GM19324 (cell line): ENCODE measurements at regions not wholly inside any gene's neighbourhood (a gene's known extent, or its start where the extent isn't known, plus 50 kb on each side); places are given as distances from the start of the nearest gene placed in this dataset.

Experiments used
- ATAC-seq: cut with Tn5 transposase; IDR thresholded peaks from one replicate; pipeline ENCODE4 v1.9.1; 2021; ENCODE audit warnings: mild to moderate bottlenecking, moderate library complexity; ENCODE audit not compliant: unreplicated experiment, low FRiP score

DNA sequence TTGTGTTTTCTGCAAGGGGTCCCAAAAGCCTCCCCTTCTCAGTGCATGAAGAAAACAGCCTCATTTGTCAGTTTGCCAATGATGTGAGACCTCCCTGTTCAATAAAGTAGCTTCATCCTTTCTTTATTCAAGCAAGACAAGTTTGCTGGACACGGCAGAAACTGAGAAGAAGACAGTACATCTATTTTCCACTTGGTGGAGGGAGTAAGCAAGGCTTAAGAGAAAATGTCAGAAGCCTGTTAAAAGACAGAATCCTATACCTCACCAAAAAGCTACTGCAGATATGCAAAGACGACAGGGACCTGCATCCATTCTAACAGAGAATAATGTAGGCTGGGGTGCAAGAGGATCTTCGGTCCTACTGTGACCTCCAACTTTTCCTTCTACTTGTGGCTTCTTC is 506.8 kb upstream of the VRK2 start:
- no peak for ATAC-seq

DNA sequence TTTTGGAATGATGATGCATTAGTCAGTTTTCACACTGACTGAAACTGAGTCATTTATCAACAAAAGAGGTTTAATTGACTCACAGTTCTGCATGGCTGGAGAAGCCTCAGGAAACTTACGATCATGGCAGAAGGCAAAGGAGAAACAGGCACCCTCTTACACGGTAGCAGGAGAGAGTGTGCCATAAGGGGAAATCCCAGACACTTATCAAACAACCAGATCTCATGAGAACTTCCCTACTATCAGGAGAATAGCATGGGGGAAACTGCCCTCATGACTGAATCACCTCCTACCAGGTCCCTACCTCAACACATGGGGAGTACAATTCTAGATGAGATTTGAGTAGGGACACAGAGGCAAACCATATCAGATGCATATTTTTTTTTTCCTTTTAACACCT is 504.5 kb upstream of the VRK2 start:
- ATAC-seq: no peak

DNA sequence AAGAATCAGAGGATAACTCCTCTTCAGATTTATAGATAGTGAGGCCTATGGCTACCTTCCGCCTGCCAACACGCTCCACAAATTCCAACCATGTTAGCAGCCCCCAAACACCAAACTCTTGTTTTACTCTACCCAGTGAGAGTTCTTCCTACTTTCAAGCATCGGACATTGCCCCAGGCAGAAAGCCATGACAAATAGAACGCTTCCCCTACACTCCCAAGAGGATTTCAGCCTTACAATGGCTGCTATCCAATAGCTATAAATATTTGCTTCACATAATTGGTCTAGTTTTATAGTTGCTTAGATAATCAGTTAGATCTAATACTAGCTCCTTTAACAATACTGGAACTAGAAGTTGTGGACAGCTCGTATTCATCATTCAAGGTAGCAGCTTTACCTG is 503.4 kb upstream of the VRK2 start:
- no peak for ATAC-seq

DNA sequence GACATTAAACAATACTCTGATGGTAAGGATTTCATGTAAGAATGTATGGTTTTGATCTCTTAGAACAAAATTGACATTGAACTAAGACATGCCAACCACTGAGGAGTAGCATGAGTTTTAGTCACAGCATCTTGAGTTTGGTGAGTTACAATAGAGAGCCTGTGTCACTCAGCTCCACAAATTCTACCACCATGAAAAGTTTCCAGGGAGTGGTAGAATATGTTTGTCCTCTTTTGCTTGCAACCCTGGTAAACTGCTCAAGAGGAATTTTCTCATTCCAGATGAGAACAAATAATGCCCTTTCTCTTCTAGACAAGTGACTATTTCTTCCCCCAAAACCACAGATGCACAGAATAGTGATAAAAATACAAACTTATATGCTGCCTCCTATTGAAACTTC is 502.0 kb upstream of the VRK2 start:
- ATAC-seq: no peak

DNA sequence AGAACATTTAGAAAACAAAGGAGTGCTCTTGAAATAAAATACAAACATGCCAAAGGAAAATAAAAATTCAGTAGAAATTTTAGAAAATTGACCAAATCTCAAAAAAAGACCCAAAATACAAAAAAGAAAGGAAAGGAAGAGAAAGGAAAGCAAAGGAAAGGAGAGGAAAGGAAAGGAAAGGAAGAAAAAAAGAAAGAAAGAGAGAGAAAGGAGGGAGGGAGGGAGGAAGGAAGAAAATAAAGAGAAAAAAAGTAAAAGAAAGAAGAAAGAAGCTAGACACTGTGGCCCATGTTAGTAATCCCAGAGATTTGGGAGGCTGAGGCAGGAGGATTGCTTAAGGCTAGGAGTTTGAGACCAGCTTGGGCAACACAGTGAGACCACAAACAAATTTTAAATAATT is 500.1 kb upstream of the VRK2 start:
- no peak for ATAC-seq

DNA sequence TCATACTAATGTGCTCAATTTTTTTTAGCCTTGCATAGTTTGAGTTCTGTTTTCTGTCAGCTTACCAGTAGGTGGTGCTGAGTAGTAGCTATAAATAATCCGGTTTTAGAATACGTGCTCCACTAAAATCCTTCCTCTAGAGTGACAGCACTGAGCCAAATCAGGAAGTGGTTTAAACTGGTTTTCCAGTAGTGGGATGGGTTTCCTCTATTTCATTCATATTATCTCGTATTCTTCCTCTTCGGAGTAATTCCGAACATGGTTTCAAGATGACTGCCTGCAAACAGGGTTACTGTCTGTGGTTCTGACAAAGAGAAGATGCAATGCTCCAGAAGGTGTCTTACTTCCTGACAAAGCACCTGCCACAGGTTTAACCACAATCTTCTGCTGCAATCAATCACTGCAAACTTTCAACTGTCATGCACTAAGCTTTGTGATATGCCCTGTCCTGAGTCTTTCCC is 496.9 kb upstream of the VRK2 start:
- no peak for ATAC-seq

DNA sequence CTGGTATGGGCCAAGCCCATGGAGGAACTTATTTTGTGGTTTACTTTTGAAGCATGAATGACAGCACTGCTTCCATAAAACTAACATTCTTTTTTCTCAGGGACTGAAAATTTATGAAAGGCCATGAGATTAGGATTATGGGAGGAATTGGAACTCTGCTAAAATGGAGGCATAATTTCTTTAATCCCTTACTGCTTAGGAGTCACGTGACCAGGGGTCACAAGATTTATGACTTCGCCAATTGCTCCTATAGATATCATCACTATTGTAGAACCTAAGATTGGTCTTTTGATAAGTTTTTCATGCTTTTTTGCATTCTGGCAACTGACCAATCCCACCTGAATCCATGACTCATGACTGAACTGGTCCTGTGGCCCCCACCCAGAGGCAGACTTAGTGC is 495.7 kb upstream of the VRK2 start:
- no peak for ATAC-seq

DNA sequence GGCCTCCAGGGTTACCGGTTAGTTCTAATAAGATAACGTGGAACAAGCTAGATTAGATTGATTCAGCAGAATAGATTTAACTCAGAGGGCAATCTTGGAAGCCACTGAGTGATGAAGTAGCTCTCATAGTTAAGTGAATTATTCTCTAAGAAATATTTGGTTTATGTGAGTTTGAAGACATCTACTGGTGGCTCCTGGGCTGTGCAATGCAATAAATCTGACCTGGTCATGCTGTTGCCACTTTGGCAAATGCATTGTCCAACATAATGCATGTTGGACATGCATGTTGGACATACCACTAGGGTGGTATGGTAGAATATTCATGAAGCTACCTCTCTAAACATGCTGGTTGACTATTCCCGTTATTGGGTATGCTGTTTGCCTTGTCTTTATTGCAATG is 493.7 kb upstream of the VRK2 start:
- ATAC-seq: no peak

DNA sequence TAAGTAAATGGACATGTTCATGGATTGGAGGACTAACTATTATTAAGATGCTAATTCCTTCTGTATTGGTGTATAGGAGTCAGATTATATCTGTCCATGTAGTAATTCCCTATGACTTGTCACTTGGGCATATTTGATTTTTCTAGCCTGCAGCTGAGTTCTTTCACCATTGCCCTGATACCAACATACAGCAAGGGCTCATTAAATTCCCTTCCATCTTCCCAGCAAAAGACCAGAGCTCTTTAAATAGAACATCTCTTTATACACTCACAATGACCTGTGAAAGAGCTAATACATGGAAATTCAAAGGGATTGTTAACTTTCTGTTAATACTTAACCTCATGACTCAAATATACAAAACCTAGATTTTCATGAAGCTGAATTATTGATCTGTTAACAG is 492.3 kb upstream of the VRK2 start:
- no peak for ATAC-seq

DNA sequence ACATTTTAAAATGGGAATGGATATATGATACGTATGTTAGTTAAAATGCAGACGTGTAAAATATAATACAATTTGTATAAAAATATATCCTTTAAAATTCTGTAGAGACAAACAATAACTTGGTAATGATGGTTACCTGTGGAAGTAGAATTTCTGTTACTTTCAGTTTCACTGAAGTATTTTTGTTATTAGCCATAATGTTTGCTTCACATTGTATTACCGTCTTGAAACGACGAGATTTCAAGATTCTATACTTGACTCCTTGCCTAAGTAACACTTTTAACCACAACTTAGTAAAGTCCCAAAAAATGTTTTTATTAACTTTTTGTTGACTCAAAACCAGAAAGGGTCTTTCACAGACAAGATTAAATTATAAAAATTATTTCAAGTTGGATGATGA is 488.3 kb upstream of the VRK2 start:
- no peak for ATAC-seq

DNA sequence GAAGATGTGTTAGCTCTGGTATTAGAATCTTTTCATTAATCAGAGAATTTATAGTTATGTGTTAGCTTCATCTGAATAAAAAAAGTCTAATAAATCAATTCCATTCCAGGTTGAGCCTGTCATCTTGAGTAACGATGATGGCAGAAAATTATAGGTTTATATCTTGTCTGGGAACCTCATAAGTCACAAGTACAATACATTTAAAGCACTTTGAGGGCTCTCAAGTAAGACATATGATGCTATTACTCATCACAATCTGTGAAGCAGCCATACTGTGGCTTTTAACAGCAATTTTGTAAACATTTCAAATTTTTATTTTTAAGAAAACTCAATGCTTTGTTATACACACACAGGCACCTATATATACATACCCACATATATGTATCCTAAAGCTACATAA is 484.1 kb upstream of the VRK2 start:
- ATAC-seq: no peak

DNA sequence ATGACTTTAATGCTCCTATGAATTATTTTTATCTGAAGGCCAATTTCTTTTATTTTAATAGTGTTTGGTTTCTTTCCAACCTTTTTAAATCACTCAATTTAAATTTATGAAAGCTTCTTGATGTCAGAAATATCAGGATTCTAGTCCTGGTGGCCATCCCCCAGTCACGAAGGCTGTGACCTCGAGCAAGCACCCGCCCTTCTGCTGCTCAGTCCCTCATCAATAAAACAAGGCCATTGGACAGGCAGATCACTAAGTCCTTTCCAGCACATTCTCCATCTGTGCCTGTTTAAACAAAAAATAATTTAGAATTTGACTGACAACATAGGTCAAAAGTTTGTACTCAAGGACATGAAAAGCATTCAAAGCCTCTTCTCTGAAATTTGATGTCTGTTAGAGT is 483.6 kb upstream of the VRK2 start:
- no peak for ATAC-seq

DNA sequence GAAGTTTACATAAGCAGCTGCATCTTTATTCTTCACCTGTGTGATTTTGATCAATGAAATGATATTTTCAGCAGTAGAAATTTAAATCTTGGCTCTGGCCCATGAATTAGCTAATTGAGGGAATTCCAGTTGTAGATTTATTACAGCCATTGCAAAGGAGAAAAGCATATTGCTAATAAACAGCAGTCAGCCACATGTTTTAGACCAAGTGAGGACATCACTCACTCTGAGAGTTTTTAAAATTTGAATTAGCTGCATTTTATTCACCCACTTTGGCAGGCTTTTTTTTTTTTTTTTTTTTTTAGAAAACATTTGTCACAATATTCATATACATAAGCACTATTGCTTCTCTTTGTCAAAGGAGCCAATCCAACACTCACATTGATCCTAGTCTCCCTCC is 479.4 kb upstream of the VRK2 start:
- ATAC-seq: no peak

DNA sequence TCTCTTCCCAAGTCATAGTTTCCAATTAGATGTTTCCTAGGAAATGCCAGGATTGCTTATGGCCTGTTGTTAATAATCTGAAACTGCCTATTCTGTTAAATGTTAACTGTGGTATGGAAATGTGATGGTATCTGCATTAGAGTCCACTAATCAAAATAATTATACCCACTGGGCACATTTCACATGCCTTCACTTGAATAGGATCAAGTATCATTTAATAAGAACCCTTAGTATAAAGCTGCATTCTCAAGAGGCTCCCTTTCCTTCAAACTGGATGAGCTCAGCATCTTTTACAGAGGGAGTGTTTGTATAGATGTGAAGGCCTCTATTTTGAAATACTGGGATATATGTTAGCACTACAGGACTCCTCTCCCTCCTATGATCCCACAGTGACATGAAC is 477.2 kb upstream of the VRK2 start:
- no peak for ATAC-seq

DNA sequence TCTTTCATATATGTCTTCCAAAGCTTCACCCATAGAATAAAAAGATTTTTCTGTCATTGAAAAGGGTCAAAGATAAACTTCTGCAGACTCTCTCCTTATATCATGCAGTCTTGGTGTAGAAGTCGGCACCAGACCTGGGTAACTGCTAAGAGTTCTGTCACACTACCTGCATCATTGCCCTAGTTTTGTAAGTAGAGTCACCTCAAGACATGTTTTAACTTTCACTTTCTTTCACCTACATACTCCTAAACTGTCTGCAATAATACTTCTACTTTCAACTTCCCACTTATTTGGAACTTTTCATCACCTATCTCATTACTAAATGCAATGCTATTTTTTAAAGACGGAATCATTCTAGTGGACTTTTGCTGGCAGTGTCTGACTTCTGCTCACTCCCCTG is 475.6 kb upstream of the VRK2 start:
- no peak for ATAC-seq

DNA sequence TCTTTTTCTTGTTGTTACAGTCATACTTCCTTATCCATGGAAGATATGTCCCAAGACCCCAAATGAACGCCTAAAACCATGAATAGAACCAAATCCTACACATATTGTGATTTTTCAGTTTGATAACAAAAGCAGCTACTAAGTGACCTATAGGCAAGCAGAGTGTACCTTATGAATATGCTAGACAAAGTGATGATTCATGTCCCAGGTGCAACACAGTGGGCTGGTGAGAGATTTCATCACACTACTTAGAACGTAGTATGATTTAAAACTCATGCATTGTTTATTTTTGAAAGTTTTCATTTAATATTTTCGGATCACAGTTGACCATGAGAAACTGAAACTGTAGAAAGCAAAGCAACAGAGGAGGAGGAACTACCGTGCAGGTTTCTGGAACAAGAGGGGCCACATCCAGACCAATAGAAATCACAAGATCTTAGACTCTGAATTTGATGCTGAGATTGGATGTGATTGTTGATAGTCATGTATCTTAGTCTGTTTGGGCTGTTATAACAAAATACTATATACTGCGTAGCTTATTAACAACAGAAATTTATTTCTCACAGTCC is 470.8 kb upstream of the VRK2 start:
- ATAC-seq: no peak

DNA sequence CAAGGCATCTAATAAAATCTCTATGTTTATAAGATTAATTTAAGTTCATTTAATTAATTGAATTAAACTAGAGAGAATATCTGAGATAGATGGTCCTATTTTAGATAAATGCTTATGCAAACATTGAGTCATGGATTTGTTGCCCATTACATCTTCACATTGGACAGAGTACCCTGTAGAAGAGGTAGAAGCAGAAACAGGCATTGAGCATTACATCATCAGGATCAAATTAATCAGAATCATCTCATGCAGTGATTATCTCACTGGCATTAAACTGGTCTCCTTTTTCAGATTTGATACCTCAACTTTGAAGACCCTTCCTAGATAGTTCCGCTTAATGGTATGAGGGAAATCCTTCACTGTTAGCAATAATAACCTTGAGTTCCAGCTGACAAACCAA is 469.6 kb upstream of the VRK2 start:
- ATAC-seq: no peak

DNA sequence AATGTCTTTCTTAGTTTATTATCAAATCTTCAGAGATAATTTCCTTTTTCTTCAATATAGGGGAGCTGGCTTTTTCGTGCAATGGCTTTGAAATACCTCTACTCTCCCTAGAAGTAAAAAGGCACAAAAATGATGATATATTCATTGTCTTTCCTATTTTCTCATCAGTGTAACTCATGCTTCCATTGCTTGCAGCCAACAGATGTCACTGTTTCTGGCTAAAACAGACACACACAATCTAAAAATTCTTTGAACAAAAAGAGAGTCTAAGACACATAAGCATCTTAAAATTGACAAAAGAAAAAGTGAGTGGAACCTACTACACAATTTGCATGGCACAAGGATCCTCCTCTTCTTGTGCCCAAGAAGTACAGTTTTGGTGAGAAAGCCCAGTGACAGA is 448.7 kb upstream of the VRK2 start:
- no peak for ATAC-seq

DNA sequence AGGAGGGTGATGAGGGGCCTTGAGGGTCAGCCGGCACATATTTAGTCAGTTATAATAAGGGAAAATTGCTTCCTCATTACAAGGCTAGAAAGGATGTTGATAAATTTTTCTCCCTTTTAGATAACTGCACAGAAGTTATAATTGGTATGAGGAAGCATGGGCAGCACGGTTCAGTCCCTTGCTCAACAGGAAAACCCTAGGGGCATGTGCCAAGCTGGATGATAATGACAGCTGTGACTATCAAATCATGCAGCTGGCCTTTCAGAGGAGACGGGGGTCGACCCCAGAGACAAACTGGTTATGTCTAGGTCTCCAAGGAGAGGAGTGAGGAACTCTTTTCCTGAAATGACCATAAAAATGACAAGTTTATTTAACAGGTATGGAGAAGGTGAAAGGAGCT is 448.1 kb upstream of the VRK2 start:
- no peak for ATAC-seq

DNA sequence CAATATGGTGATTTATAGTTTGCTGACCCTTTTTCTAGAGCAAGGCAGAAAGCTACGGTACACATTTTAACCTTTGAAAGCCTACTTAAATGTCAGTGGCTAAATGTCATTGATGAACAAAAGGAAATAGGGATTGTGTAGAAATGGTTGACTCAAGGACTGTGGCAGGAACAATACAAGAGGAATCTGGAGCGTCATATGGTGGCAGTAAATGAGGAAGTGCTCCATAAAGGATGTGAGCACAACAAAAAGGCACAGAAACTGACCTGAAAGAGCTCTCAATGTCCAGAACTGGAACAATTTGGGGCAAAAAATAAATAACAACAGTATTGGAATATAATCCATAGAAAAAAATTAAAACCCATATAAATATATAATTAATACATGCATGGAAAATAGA is 443.9 kb upstream of the VRK2 start:
- ATAC-seq: no peak

DNA sequence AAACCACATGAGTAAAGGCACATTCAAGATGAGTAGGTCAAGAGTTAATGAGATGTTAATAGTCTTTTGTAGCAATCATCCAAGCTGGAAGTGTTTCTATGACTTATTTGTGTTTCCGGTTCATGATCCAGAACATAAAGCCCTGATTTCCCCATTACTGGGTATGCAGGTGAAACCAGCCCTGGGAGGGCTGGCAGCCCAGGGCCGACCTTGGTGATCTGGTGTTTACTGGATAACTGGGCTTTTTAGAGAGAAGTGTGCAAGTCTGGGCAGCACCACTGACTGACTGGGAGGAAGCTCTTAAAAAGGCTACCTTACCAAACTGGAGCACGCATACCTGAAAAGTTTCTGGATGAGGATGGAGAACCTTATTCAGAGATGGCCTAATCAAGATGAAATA is 431.6 kb upstream of the VRK2 start:
- ATAC-seq: no peak

DNA sequence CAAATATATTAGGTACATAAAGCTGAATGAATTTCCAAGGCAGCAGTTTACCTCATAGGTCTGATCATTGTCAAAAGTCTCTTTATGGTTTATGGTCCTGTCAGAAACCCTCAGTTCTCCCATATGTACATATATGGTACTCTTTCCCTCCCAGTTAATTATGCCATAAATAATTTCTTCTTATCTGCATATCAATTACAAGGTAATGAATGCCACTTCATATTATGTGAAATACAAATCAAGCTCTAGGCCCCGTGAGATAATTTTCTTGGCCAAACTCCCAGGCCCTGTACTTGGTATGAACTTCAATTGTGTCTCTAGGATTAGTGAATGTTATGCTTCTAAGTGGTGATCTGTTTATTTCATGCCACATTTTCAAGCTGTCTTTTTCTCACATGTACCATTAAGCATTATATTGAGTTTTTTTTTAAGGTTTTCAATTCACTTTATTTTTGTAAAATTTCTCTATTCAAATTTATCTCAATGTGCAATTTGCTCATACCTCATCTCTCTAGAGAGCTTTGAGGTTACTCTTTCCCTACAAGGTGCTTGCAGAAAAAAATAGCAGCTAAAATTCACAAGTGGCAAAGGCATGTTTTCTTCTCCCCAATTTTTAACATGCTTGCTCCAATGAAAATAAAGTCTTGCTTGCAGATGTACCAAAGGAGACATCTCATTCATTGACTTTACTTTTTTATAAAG is 430.6 kb upstream of the VRK2 start:
- ATAC-seq: no peak

DNA sequence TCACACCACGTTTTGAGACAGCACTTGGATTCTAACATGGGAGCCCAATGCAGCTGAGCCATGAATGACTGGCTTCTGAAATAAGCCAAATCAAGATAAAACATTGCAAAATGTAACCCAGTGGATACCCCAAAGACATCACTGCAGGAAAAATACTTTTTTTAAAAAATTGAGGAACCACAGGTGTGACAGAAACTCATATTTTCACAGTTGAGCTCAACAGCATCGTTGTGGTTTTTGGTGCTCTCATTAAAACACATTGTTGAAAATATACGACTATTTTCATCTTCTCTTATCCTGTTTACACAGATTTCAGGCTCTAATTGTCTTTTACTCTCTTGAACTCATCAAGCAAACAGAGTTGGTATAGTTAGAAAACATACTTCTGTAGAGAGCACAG is 429.3 kb upstream of the VRK2 start:
- no peak for ATAC-seq
